GM10248 (cell line): ENCODE measurements at regions not wholly inside any gene's neighbourhood (a gene's known extent, or its start where the extent isn't known, plus 50 kb on each side); places are given as distances from the start of the nearest gene placed in this dataset.
A peak's percentile ranks its signal among the peaks of the same experiment; 100 is the strongest.

ENCODE experiments used
- CTCF ChIA-PET: fragments of 300-600 bp; sonication (Branson Sonifier 250); formaldehyde crosslinking; extraction: SDS; loops from one replicate; lab custom pipeline; 2021; ENCODE audit warnings: antibody characterized with exemption; lab: Yijun Ruan, JAX
- POLR2A ChIA-PET: fragments of 350-650 bp; sonication (Branson Sonifier 250); formaldehyde crosslinking; extraction: SDS; loops from one replicate; lab custom pipeline; 2020; ENCODE audit warnings: antibody characterized with exemption; lab: Yijun Ruan, JAX
- DNase-seq: peaks from one replicate; pipeline ENCODE4 v3.0.0; 2012; ENCODE audit errors: extremely low spot score
- TF ChIP-seq, protein P1 (sequence below): IDR thresholded peaks from 2 replicates; pipeline ENCODE4 v1.5.1; 2012; ENCODE audit warnings: mild to moderate bottlenecking, low read depth; ENCODE audit errors: extremely low read depth, missing control alignments, control extremely low read depth

DNA sequence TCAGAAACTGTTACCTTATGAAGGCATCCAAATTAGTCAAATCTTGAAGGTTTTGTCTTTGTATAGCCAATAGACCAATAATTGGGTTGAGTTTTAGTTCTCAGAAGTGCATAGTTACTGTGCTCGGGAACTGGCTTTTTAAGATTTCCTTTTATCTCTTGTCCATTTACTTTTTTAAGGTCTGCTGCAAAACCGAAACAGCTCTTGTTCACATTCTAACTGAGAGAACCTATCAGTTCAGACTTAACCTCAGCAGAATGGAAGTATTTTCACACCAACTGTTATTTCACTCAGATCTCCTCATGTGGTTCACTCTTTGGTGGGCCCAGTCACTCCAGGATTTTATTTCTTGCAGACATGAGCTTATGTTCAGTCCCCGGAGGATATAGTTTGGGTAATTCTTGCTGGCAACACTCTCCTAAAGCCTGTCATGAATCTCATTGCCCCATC, 55.5 kb downstream of the TPBG start:
- CTCF ChIA-PET: no interaction called here
- TF ChIP-seq, protein P1, sequence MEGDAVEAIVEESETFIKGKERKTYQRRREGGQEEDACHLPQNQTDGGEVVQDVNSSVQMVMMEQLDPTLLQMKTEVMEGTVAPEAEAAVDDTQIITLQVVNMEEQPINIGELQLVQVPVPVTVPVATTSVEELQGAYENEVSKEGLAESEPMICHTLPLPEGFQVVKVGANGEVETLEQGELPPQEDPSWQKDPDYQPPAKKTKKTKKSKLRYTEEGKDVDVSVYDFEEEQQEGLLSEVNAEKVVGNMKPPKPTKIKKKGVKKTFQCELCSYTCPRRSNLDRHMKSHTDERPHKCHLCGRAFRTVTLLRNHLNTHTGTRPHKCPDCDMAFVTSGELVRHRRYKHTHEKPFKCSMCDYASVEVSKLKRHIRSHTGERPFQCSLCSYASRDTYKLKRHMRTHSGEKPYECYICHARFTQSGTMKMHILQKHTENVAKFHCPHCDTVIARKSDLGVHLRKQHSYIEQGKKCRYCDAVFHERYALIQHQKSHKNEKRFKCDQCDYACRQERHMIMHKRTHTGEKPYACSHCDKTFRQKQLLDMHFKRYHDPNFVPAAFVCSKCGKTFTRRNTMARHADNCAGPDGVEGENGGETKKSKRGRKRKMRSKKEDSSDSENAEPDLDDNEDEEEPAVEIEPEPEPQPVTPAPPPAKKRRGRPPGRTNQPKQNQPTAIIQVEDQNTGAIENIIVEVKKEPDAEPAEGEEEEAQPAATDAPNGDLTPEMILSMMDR: no peak
- DNase-seq: peak; percentile 6
- POLR2A ChIA-PET: no interaction called here

DNA sequence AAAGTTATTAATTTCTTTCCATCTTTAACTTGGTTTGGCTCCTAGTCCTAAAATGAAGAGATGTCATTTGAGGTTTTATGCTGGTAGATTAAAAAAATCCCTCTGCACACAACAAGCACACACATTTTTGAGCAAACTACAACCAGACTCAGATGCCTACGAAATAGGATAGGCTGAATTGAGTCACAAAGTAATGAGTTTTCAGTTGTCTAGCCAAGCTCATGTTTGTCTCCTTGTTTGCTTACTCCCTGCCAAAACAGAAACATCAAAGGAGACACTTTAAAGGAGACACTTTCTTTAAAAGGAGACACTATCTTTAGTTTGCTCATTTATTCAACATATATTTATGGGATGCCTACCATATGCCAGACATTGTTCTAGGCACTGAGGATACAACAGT, 56.2 kb downstream of the TPBG start:
- TF ChIP-seq, protein P1: no peak
- POLR2A ChIA-PET: no interaction called here
- CTCF ChIA-PET: no interaction called here
- no peak for DNase-seq

DNA sequence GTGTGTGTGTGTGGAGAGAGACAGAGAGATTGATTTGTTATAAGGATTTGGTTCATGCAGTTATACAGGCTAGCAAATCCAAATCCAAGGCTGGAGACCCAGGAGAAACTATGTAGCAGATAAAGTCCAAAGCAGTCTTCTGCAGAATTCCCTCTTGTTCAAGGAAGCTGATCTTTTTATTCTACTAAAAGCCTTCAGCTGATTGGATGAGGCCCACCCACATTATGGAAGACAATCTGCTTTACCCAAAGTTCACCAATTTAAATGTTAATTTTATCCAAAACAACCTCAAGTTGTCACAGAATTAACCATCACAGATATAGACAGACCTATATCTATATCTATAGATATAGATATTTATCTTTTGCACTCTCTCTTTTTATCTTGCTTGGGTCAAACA, 67.0 kb downstream of the TPBG start:
- CTCF ChIA-PET: interaction anchor here (1.0 kb wide), 1 partner anchor 8 kb away, joined by 4 read pairs; no protein-coding TSS in a partner anchor
- POLR2A ChIA-PET: no interaction called here
- TF ChIP-seq, protein P1: no peak
- DNase-seq: no peak

DNA sequence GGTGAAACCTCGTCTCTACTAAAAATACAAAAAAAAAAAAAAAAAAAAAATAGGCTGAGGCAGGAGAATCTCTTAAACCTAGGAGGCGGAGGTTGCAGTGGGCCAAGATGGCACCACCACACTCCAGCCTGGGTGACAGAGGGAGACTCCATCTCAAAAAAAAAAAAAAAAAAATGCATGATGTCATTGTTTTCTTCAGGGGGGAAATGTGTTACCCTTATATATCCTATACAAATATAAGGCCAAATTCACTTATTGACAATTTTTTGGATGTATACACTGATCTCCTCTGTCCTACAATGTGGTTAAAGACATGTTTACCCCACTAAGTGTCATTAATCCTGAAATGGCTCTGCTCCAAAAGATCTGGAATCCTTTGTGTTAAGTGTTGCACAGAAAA, 73.1 kb downstream of the TPBG start:
- no peak for DNase-seq
- TF ChIP-seq, protein P1: no peak
- ChIA-PET CTCF (no interaction called here), POLR2A (no interaction called here)

DNA sequence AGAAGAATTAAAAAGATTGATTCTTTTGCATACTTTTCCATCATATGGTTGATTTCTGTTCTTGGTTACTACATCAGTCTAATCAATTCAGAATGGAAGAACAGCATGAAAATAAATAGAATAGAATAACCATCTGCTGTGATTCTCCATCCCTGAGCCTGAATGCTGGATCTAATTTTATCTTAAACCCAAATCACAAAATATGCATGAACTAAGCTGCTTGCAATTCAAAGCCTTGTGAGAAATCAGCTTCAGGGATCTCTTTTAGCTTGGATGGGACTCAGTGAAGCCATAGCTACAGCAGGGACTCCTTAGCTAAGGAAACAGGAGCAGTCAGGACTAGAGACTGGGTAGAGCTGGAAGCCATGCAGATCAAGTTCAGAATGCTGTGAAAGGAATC, 74.1 kb downstream of the TPBG start:
- no peak for DNase-seq

DNA sequence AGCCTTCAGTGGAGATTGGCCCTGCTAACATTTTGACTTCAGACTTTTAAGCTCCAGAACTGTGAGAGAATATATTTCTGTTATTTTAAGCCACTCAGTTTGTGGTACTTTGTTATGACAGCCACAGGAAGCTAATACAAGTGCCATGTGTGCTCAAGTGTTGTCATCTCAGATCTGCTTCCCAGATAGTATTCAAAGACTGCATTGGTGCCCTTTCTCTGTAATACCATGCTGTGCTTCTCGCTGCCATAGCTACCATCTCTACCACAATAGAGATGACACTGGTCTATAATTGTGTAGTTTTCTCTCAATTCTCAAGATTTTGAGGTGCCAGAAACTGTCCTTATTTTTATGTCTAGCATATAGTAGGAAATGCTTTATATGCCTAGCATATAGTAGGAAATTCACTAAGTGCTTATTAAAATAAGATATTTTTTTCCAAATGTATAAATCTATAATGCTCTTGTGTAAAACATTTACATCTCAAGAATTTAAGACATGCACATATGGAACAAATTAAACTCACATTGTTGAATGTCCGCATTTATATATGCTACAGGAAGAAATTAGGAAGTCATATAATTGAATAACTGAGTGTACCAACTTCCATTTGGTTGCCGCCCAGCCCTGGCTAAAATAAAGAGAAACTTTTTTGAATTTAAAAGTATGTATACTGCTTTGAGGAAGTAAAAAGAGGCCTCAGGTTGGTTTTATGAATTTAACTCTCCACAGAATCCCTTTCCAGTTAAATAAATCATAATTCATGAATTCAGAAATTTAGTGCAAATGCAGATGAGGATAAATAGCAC, 77.6 kb downstream of the TPBG start:
- ChIA-PET CTCF (no interaction called here), POLR2A (no interaction called here)
- DNase-seq: no peak
- TF ChIP-seq, protein P1: no peak

More for the DNA sequence above, 74.1 kb downstream of the TPBG start:
- POLR2A ChIA-PET: no interaction called here
- CTCF ChIA-PET: no interaction called here
- TF ChIP-seq, protein P1: no peak
